Astrocyte (in vitro differentiated cells and primary cell): ENCODE measurements at regions not wholly inside any gene's neighbourhood (a gene's known extent, or its start where the extent isn't known, plus 50 kb on each side); places are given as distances from the start of the nearest gene placed in this dataset.

Experiments
- DNase-seq: peaks from one replicate; pipeline ENCODE4 v3.0.0-alpha.2; 2010; ENCODE audit warnings: low read depth
- FAIRE-seq: peaks from 2 replicates; lab custom pipeline; 2011; peaks lifted over from hg19 to GRCh38; lab: Jason Lieb, UNC
- H2AFZ ChIP-seq: 2 replicates; pipeline ENCODE4 v1.6.0; 2012; ENCODE audit warnings: low read depth, low read length, inconsistent platforms
- H3K27ac ChIP-seq: 2 replicates; pipeline ENCODE4 v1.5.1; 2011; ENCODE audit warnings: low read depth, low read length, inconsistent platforms
- H3K27me3 ChIP-seq: 2 replicates; pipeline ENCODE4 v1.6.0; 2011; ENCODE audit warnings: low read length, inconsistent platforms; ENCODE audit not compliant: insufficient read depth
- H3K36me3 ChIP-seq: 2 replicates; pipeline ENCODE4 v1.5.1; 2011; ENCODE audit warnings: low read length, inconsistent platforms; ENCODE audit not compliant: insufficient read depth
- H3K4me1 ChIP-seq: 2 replicates; pipeline ENCODE4 v1.5.1; 2011; ENCODE audit warnings: low read length, inconsistent platforms; ENCODE audit not compliant: insufficient read depth
- H3K4me2 ChIP-seq: 2 replicates; pipeline ENCODE4 v1.6.0; 2012; ENCODE audit warnings: low read length, inconsistent platforms
- H3K4me3 ChIP-seq: 2 replicates; pipeline ENCODE4 v1.5.1; 2011; ENCODE audit warnings: low read depth, mild to moderate bottlenecking, low read length, inconsistent platforms; ENCODE audit not compliant: insufficient read depth
- H3K79me2 ChIP-seq: 2 replicates; pipeline ENCODE4 v1.6.0; 2012; ENCODE audit warnings: mild to moderate bottlenecking, low read length, inconsistent platforms; ENCODE audit not compliant: insufficient read depth
- H3K9ac ChIP-seq: 2 replicates; pipeline ENCODE4 v1.6.0; 2012; ENCODE audit warnings: mild to moderate bottlenecking, low read length, inconsistent platforms
- H3K9me3 ChIP-seq: 2 replicates; pipeline ENCODE4 v1.5.1; 2012; ENCODE audit warnings: low read depth, mild to moderate bottlenecking, low read length, inconsistent platforms; ENCODE audit not compliant: insufficient read depth
- H4K20me1 ChIP-seq: 2 replicates; pipeline ENCODE4 v1.6.0; 2012; ENCODE audit warnings: low read length, inconsistent platforms; ENCODE audit not compliant: insufficient read depth
- H3K27ac Mint-ChIP-seq: one replicate; pipeline ENCODE4 v1.8.0; 2021; ENCODE audit warnings: mild to moderate bottlenecking, mixed read lengths; ENCODE audit not compliant: unreplicated experiment
- H3K27me3 Mint-ChIP-seq: one replicate; pipeline ENCODE4 v1.8.0; 2021; ENCODE audit warnings: low read depth, mixed read lengths; ENCODE audit not compliant: unreplicated experiment
- H3K36me3 Mint-ChIP-seq: one replicate; pipeline ENCODE4 v1.8.0; 2021; ENCODE audit warnings: low read depth, mixed read lengths; ENCODE audit not compliant: unreplicated experiment
- H3K4me1 Mint-ChIP-seq: one replicate; pipeline ENCODE4 v1.8.0; 2021; ENCODE audit warnings: low read depth, mixed read lengths; ENCODE audit not compliant: unreplicated experiment
- H3K4me3 Mint-ChIP-seq: one replicate; pipeline ENCODE4 v1.8.0; 2021; ENCODE audit warnings: mild to moderate bottlenecking, moderate library complexity, mixed read lengths; ENCODE audit not compliant: unreplicated experiment
- H3K9me3 Mint-ChIP-seq: one replicate; pipeline ENCODE4 v1.8.0; 2021; ENCODE audit warnings: mild to moderate bottlenecking, mixed read lengths; ENCODE audit not compliant: unreplicated experiment
- EZH2 ChIP-seq: IDR thresholded peaks from 2 replicates; pipeline ENCODE4 v1.6.1; 2012; ENCODE audit warnings: mild to moderate bottlenecking, low read length, inconsistent platforms; ENCODE audit not compliant: insufficient read depth
- TF ChIP-seq, protein P1 (sequence below): IDR thresholded peaks from 2 replicates; pipeline ENCODE4 v1.5.1; 2011; ENCODE audit warnings: low read depth, mild to moderate bottlenecking, inconsistent platforms, low read length, moderate library complexity; ENCODE audit not compliant: insufficient read depth

DNA sequence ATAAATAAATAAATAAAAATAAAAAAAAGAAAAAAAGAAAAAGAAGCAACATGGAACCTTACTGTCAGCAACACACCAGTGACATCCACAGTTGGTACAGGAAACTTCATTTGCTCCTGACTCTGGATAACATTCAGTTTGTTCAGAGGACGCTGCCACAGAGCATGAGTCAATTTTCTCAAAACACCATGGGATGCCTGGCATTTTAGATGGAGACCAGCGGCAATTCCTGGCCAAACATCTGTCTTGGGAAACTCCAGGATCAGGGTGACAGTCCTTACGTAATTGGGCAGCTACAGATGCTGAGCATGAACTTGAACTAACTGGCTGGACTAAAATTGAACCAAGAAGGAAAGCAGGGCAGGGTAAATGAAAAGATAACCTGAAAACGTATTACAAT lies 166.2 kb upstream of the CPNE8 start:
- H3K4me2 ChIP-seq: no peak overlapping the region
- no peak overlapping the region for H3K27ac ChIP-seq
- no peaks in the 10 kb centered on the region for H3K36me3 Mint-ChIP-seq
- H3K27me3 ChIP-seq: no peaks in the 10 kb centered on the region
- no peaks in the 10 kb centered on the region for H3K9me3 ChIP-seq
- H2AFZ ChIP-seq: no peak overlapping the region
- peaks cover 2% of the 10 kb centered on the region for H3K9me3 Mint-ChIP-seq
- H3K4me1 ChIP-seq: no peaks in the 10 kb centered on the region
- H3K4me3 Mint-ChIP-seq: no peak overlapping the region
- no peak overlapping the region for H3K27ac Mint-ChIP-seq
- no peaks in the 10 kb centered on the region for H3K36me3 ChIP-seq
- H4K20me1 ChIP-seq: no peaks in the 10 kb centered on the region
- H3K4me1 Mint-ChIP-seq: no peaks in the 10 kb centered on the region
- no peaks in the 10 kb centered on the region for H3K79me2 ChIP-seq
- no peaks in the 10 kb centered on the region for H3K27me3 Mint-ChIP-seq
- H3K9ac ChIP-seq: no peak overlapping the region
- DNase-seq (no peak), FAIRE-seq (no peak)
- TF ChIP-seq, protein P1, sequence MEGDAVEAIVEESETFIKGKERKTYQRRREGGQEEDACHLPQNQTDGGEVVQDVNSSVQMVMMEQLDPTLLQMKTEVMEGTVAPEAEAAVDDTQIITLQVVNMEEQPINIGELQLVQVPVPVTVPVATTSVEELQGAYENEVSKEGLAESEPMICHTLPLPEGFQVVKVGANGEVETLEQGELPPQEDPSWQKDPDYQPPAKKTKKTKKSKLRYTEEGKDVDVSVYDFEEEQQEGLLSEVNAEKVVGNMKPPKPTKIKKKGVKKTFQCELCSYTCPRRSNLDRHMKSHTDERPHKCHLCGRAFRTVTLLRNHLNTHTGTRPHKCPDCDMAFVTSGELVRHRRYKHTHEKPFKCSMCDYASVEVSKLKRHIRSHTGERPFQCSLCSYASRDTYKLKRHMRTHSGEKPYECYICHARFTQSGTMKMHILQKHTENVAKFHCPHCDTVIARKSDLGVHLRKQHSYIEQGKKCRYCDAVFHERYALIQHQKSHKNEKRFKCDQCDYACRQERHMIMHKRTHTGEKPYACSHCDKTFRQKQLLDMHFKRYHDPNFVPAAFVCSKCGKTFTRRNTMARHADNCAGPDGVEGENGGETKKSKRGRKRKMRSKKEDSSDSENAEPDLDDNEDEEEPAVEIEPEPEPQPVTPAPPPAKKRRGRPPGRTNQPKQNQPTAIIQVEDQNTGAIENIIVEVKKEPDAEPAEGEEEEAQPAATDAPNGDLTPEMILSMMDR: no peak
- no peak for TF ChIP-seq EZH2
- H3K4me3 ChIP-seq: no peak overlapping the region

- H3K4me1 ChIP-seq: no peaks in the 10 kb centered on the region
- FAIRE-seq (no peak), DNase-seq (no peak)
- no peaks in the 10 kb centered on the region for H3K9me3 ChIP-seq
- H3K9ac ChIP-seq: no peak overlapping the region
- no peak overlapping the region for H3K4me3 ChIP-seq
- H4K20me1 ChIP-seq: no peaks in the 10 kb centered on the region
- no peak overlapping the region for H3K4me2 ChIP-seq
- TF ChIP-seq, protein P1: no peak
- no peak for TF ChIP-seq EZH2
- no peaks in the 10 kb centered on the region for H3K36me3 Mint-ChIP-seq
- H3K27ac Mint-ChIP-seq: no peak overlapping the region
- H3K27me3 ChIP-seq: no peaks in the 10 kb centered on the region
- no peaks in the 10 kb centered on the region for H3K36me3 ChIP-seq
- H3K4me3 Mint-ChIP-seq: no peak overlapping the region
- H3K27ac ChIP-seq: no peak overlapping the region
- H2AFZ ChIP-seq: no peak overlapping the region
- peaks cover 2% of the 10 kb centered on the region for H3K9me3 Mint-ChIP-seq
- H3K4me1 Mint-ChIP-seq: no peaks in the 10 kb centered on the region
- no peaks in the 10 kb centered on the region for H3K79me2 ChIP-seq
- no peaks in the 10 kb centered on the region for H3K27me3 Mint-ChIP-seq
Observed at GRCh38 chr12:39070775-39071174, 165.4 kb upstream of the CPNE8 start.

DNA sequence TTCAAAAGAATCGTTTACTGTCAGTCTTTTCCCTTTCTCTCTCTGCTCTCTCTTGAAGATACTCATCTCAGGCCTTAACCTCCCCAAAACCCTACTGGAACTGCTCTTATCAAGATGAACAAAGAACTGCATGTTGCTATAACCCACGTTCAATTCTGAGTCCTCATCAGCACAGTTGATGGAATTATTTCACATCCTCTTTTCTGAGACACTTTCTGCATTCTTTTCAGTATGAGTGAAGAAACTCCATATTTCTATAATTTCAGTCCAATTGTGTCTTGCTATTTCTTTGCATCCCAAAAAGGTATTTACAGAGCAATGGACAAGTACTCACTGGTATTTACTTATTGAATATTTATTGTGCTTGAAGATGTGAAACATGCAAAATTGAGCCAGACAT lies 160.1 kb upstream of the CPNE8 start:
- peaks cover 2% of the 10 kb centered on the region for H3K9me3 Mint-ChIP-seq
- H4K20me1 ChIP-seq: no peaks in the 10 kb centered on the region
- no peak overlapping the region for H3K4me3 ChIP-seq
- no peaks in the 10 kb centered on the region for H3K4me1 ChIP-seq
- no peaks in the 10 kb centered on the region for H3K27me3 Mint-ChIP-seq
- H3K79me2 ChIP-seq: no peaks in the 10 kb centered on the region
- TF ChIP-seq, protein P1: no peak
- no peak for TF ChIP-seq EZH2
- no peak overlapping the region for H3K27ac ChIP-seq
- DNase-seq (no peak), FAIRE-seq (no peak)
- no peaks in the 10 kb centered on the region for H3K4me1 Mint-ChIP-seq
- no peak overlapping the region for H3K9ac ChIP-seq
- no peaks in the 10 kb centered on the region for H3K36me3 ChIP-seq
- H3K36me3 Mint-ChIP-seq: no peaks in the 10 kb centered on the region
- no peak overlapping the region for H3K4me2 ChIP-seq
- H3K27me3 ChIP-seq: no peaks in the 10 kb centered on the region
- no peaks in the 10 kb centered on the region for H3K9me3 ChIP-seq
- no peak overlapping the region for H2AFZ ChIP-seq
- H3K27ac Mint-ChIP-seq: no peak overlapping the region
- H3K4me3 Mint-ChIP-seq: no peak overlapping the region
